ENCODE measurements at regions not wholly inside any gene's neighbourhood (a gene's known extent, or its start where the extent isn't known, plus 50 kb on each side); places are given as distances from the start of the nearest gene placed in this dataset.

DNA sequence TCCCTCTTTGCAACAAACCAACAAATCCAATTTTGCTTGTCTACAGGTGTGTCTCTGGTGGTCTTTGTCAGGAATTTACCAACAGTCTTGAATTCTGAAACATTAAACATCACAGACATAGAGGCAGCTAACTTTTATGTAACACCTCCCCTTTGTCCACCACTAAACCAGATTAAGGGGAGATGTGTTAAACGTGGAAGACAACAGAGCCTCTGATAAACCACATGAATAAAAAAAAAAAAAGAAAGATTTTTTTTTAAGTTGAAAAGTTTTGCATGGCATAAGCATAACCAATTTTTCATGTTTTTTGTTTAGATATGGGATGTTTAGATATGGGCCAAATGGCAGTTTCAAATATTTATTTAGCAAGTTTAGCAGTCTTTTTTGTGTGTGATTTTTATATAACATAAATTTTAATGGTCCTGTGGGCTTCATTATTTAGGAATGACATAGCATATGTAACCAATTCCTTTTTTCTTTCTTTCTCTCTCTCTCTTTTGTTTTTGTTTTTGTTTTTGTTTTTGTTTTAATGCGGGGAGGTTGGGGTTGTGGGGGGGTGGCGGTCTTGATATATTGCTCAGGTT lies 60.7 kb upstream of the BTN3A2 start:
- TF ChIP-seq, protein P1, sequence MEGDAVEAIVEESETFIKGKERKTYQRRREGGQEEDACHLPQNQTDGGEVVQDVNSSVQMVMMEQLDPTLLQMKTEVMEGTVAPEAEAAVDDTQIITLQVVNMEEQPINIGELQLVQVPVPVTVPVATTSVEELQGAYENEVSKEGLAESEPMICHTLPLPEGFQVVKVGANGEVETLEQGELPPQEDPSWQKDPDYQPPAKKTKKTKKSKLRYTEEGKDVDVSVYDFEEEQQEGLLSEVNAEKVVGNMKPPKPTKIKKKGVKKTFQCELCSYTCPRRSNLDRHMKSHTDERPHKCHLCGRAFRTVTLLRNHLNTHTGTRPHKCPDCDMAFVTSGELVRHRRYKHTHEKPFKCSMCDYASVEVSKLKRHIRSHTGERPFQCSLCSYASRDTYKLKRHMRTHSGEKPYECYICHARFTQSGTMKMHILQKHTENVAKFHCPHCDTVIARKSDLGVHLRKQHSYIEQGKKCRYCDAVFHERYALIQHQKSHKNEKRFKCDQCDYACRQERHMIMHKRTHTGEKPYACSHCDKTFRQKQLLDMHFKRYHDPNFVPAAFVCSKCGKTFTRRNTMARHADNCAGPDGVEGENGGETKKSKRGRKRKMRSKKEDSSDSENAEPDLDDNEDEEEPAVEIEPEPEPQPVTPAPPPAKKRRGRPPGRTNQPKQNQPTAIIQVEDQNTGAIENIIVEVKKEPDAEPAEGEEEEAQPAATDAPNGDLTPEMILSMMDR (IDR thresholded peaks at IDR 0.05; ENCODE audit: insufficient read depth, low read length, poor library complexity, severe bottlenecking) = no peak
- no peak for TF ChIP-seq EZH2phosphoT487 (conservative IDR thresholded peaks at IDR 0.05; ENCODE audit: low read length)

Data from SU-DHL-6 (cell line).